NCI-H2227 treated with DMSO at 0.1 percent for 48 hours (cell line): ENCODE measurements at regions not wholly inside any gene's neighbourhood (a gene's known extent, or its start where the extent isn't known, plus 50 kb on each side); places are given as distances from the start of the nearest gene placed in this dataset.
"Not testable (repeated sequence)": the region's sequence is repeated elsewhere in the genome, so short reads cannot be mapped to it uniquely, and the experiment has no call there.

Source experiments
- DNase-seq: peaks from one replicate; lab custom pipeline; 2025; lab: John Stamatoyannopoulos, UW

- DNase-seq, result no peak
Measured at GRCh38 chr3:191963182-191963581, 502.2 kb downstream of the PYDC2 start.

DNA sequence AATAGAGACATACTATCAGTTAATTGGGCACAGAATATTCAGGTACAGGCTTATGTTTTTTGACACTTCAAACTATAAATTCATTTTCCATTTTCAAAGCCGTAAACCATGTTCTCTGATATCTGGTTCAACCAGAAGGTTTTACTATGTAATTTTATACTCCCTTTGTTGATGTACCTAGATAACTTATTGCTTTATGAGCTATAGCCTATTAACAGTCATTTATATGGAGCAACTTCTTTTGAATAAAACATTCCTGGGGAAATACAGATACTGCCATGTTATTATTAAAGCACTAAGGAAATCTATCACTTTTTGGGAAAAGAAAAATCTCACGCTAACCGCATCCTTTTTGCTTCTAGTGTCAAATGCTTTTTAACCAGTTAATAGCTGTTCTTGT is 505.6 kb downstream of the PYDC2 start:
- DNase-seq, result no peak

- no peak for DNase-seq
Measured at GRCh38 chr3:191968299-191968698, 507.3 kb downstream of the PYDC2 start.

- no peak for DNase-seq
Measured at GRCh38 chr3:191972714-191973398, 511.9 kb downstream of the PYDC2 start.

- DNase-seq, result no peak
Measured at GRCh38 chr3:191973820-191974219, 512.9 kb downstream of the PYDC2 start.

DNA sequence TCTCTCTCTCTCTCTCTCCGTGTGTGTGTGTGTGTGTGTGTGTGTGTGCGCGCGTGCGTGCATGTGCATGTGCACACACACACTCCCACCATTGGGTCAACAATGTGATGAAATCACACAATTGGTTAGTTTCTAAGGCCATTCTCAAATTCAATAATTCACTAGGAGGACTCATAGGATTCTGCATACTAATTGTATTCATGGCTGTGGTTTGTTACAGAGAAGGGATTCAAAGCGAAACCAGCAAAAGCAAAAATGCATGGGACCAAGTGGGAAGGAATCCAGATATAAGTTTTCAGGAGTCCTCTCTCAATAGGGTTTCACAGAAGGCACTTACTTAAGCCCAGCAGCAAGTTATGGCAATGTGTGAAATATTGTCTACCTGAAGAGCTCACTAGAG is 515.0 kb downstream of the PYDC2 start:
- no peak for DNase-seq

- DNase-seq, result no peak
Measured at GRCh38 chr3:191980443-191980842, 519.5 kb downstream of the PYDC2 start.

DNA sequence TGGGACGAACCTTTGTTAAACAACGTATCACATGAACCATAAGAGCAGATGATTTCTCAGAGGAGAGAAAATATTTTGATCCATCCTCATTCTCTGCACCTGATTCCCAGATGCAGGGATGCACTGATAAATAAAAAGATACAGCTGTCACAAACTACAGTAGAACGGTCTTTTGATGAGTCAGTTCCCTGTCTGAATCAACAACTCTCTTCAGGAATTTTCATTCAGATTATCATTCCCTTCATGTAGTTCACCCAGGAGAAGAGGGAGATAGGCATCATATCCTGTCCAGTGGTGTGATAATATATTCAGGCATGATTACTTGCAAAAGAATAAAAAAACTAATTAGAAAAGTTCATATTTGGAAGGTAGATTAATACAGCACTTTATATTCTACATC is 521.5 kb downstream of the PYDC2 start:
- no peak for DNase-seq

DNA sequence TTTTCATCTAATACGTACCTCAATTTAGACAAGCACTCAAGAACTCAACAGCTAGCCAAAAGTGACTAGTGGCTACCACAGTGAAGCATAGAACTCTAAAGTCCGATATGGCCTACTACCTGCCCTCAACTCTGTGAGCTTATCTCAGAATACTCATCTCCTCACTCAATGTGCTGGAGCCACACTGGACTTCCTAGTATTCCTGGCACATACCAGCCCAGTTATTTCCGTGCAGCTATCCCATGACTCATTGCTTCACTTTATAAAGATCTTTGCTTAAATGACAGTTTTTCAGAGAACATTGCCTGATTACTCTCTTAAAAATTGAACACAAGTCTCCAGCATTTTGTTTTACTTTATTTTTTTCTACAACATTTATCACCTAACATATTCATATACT is 524.7 kb downstream of the PYDC2 start:
- no peak for DNase-seq

- no peak for DNase-seq
Measured at GRCh38 chr3:191987831-191988350, 526.9 kb downstream of the PYDC2 start.

- not testable (repeated sequence) for DNase-seq
Measured at GRCh38 chr3:191993952-191994351, 533.0 kb downstream of the PYDC2 start.

DNA sequence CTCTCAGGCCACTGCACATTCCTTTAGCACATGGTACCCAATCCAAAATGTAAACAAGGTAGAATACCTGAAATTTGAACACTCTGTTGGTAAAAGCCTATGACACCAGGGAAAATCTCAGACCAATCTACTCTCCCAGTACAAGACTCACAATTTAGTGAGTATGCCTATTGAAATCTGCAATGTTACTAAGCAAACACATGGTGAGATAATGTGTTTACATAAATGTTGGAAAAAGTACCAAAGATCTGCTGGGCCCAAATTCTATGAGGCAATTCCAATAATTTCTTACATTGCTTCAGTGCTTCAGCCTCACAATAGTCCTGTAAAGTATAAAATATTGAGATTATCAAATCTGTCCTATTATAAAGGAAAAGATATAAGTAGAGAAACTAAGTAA is 536.1 kb downstream of the PYDC2 start:
- no peak for DNase-seq

DNA sequence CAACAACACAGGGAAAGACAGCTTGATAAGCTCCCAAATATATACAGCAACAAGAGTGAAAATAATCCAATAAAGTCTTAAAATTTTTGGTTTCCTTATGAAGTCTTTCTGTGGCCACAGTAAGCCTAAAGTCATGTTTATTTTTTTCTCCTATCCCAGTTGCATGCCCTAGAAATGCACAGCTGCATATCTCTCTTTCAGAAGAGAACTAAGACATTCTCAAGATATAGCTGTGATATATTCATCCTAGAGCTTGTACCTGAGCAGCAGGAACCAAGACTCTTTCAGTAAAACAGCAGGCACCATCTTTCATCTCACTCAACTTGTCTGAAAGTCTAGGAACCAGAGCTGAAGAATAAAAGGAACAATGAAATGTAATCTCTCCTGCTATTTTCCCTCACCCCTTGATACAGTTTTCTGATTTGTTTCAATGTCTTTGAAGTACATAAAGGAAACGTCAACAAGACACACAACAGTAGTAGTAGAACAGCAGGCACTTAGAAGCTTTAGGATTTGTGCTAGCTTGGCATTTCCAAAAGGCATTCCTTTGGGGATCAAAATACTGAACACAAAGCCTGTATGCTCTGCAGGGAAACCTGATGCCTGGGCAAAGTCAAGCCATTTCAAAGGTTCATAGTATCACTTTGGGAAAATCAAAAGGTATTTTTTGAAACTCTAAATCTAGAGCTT is 536.8 kb downstream of the PYDC2 start:
- DNase-seq, result no peak

DNA sequence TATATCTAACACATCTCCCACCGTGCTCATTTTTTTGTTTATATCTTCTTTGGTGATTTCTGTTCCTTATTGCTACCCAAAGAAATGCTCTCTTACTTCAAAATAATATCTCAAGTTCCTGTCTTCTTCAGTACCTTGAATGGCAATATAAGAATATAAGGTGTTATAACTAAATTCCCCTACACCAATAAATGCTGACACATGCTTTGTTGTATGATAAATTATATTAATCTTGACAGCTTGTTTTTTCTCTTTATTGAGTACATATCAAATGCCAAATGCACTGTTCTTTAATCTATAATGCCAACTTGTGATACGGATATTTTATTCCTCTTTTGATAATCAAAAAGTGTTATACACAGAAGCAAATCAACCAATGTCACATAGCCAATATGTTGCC is 540.3 kb downstream of the PYDC2 start:
- DNase-seq, result no peak

- no peak for DNase-seq
Measured at GRCh38 chr3:192005989-192006388, 545.0 kb downstream of the PYDC2 start.

GRCh38 chr3:192009903-192010302 is 548.9 kb downstream of the PYDC2 start:
- DNase-seq, result no peak

- DNase-seq, result no peak
Measured at GRCh38 chr3:192010490-192010889, 549.5 kb downstream of the PYDC2 start.

- DNase-seq, result no peak
Measured at GRCh38 chr3:192011137-192011536, 550.2 kb downstream of the PYDC2 start.

GRCh38 chr3:192013110-192013509 is 552.1 kb downstream of the PYDC2 start:
- no peak for DNase-seq

- no peak for DNase-seq
Measured at GRCh38 chr3:192022412-192022811, 561.4 kb downstream of the PYDC2 start.

DNA sequence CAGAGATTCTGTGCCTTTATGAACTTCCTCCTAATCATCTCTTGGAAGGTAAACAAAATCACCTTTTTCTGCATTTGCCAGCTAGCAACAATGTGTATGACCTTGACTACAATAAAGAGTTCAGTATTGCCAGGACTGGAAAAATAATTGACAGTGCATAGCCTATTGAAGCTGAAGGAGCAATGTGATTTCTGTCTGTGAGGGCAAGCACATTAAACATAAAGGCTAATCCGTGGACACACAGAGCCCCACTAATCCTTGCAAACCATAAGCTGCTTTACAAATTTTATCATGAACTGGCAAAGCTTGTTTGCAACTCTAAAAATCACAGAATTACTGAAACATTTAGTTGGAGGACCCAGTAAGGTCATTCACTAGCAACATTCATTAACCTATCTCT is 563.8 kb downstream of the PYDC2 start:
- no peak for DNase-seq

GRCh38 chr3:192026661-192027060 is 565.7 kb downstream of the PYDC2 start:
- DNase-seq, result no peak

DNA sequence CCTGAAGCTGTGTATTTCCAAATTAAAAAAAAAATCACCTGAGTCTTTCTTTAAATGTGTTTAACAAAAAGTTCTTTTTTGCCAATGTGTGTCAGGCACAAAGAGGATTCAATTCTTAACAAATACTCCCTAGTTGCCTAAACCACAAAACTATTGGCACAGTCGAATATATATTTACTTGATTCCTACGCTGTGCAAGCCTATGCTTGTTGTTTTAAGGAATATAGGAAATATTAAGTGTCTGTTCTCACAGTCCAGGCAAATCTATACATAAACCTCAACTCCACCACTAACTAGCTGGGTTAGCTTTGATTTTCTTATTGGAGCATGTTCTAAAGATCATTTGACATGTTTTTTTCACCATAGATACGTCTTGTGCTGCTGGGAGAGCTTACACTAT is 571.0 kb downstream of the PYDC2 start:
- no peak for DNase-seq

- no peak for DNase-seq
Measured at GRCh38 chr3:192033246-192033645, 572.3 kb downstream of the PYDC2 start.
